Smooth muscle cell (in vitro differentiated cells): ENCODE measurements at regions not wholly inside any gene's neighbourhood (a gene's known extent, or its start where the extent isn't known, plus 50 kb on each side); places are given as distances from the start of the nearest gene placed in this dataset.

ENCODE experiments used
- DNase-seq: peaks from one replicate; lab custom pipeline; 2025; ENCODE audit not compliant: unreplicated experiment; lab: John Stamatoyannopoulos, UW
- H2AFZ ChIP-seq: fragments of 200-600 bp; sonication (generic); 2 replicates; pipeline ENCODE4 v1.6.0; 2016; ENCODE audit warnings: antibody characterized with exemption, low read depth, mild to moderate bottlenecking
- H3F3A ChIP-seq: fragments of 200-600 bp; sonication (generic); 2 replicates; pipeline ENCODE4 v1.6.0; 2017; ENCODE audit warnings: antibody characterized with exemption, low read depth
- H3K27ac ChIP-seq: fragments of 200-600 bp; sonication (generic); 2 replicates; pipeline ENCODE4 v1.5.1; 2016; ENCODE audit warnings: low read depth, mild to moderate bottlenecking
- H3K27me3 ChIP-seq: fragments of 200-600 bp; sonication (generic); 2 replicates; pipeline ENCODE4 v1.6.1; 2016; ENCODE audit warnings: low read depth, mild to moderate bottlenecking
- H3K36me3 ChIP-seq: fragments of 200-600 bp; sonication (generic); 2 replicates; pipeline ENCODE4 v1.5.1; 2016; ENCODE audit warnings: low read depth
- H3K4me1 ChIP-seq: fragments of 200-600 bp; sonication (generic); 2 replicates; pipeline ENCODE4 v1.5.1; 2016; ENCODE audit warnings: low read depth
- H3K4me2 ChIP-seq: fragments of 200-600 bp; sonication (generic); 2 replicates; pipeline ENCODE4 v1.6.0; 2016; ENCODE audit warnings: mild to moderate bottlenecking
- H3K4me3 ChIP-seq: fragments of 200-600 bp; sonication (generic); 2 replicates; pipeline ENCODE4 v1.5.1; 2016; ENCODE audit warnings: mild to moderate bottlenecking
- H3K79me2 ChIP-seq: fragments of 200-600 bp; sonication (generic); 2 replicates; pipeline ENCODE4 v1.6.0; 2016; ENCODE audit warnings: low read depth, mild to moderate bottlenecking
- H3K9ac ChIP-seq: fragments of 200-600 bp; sonication (generic); 2 replicates; pipeline ENCODE4 v1.6.0; 2016; ENCODE audit warnings: low read depth
- H3K9me3 ChIP-seq: fragments of 200-600 bp; sonication (generic); replicated peaks from 2 replicates; pipeline ENCODE4 v1.5.1; 2016; ENCODE audit warnings: low read depth
- H4K20me1 ChIP-seq: fragments of 200-600 bp; sonication (generic); 2 replicates; pipeline ENCODE4 v1.6.0; 2016; ENCODE audit warnings: low read depth
- CTCF ChIP-seq: fragments of 200-600 bp; sonication (generic); IDR thresholded peaks from 2 replicates; pipeline ENCODE4 v1.5.1; 2017; ENCODE audit warnings: borderline replicate concordance, mild to moderate bottlenecking, antibody characterized with exemption; ENCODE audit not compliant: insufficient read depth, poor library complexity, severe bottlenecking
- WGBS: methylation state at CpG from one replicate; pipeline ENCODE4 v1.1.7; 2016; ENCODE audit warnings: low lambda C conversion rate; 5-methylcytosine and 5-hydroxymethylcytosine counted together

GRCh38 chr4:117801756-117802155 lies 232.5 kb upstream of the NDST3 start:
- Histone ChIP-seq H2AFZ (peak overlapping the region; percentile 21), H3K9ac (no peak overlapping the region), H3K4me3 (no peak overlapping the region), H3F3A (no peaks in the 10 kb centered on the region), H4K20me1 (no peaks in the 10 kb centered on the region), H3K27ac (no peak overlapping the region), H3K79me2 (no peaks in the 10 kb centered on the region), H3K36me3 (no peaks in the 10 kb centered on the region), H3K9me3 (no peaks in the 10 kb centered on the region), H3K4me2 (no peak overlapping the region), H3K4me1 (peaks cover 12% of the 10 kb centered on the region), H3K27me3 (no peaks in the 10 kb centered on the region)
- DNase-seq = no peak
- 36% methylated on average over 2 of the region's 2 CpGs for WGBS
- no peak for TF ChIP-seq CTCF

- Histone ChIP-seq H3K36me3 (no peaks in the 10 kb centered on the region), H3K79me2 (no peaks in the 10 kb centered on the region), H3F3A (no peaks in the 10 kb centered on the region), H3K4me1 (peaks cover 1% of the 10 kb centered on the region), H3K27ac (no peak overlapping the region), H4K20me1 (no peaks in the 10 kb centered on the region), H3K4me2 (no peak overlapping the region), H3K4me3 (no peak overlapping the region), H3K27me3 (no peaks in the 10 kb centered on the region), H3K9ac (no peak overlapping the region), H2AFZ (no peak overlapping the region), H3K9me3 (no peaks in the 10 kb centered on the region)
- 98% methylated on average over 1 of the region's 1 CpG for WGBS
- TF ChIP-seq CTCF = no peak
- DNase-seq = no peak
Observed at GRCh38 chr4:117811731-117812130, 222.6 kb upstream of the NDST3 start.

GRCh38 chr4:117814277-117815246 lies 219.7 kb upstream of the NDST3 start:
- Histone ChIP-seq H3K4me1 (peaks cover 4% of the 10 kb centered on the region), H4K20me1 (no peaks in the 10 kb centered on the region), H2AFZ (no peak overlapping the region), H3K79me2 (no peaks in the 10 kb centered on the region), H3K4me2 (no peak overlapping the region), H3K9ac (no peak overlapping the region), H3K27ac (no peak overlapping the region), H3K27me3 (no peaks in the 10 kb centered on the region), H3K4me3 (no peak overlapping the region), H3K36me3 (no peaks in the 10 kb centered on the region), H3K9me3 (no peaks in the 10 kb centered on the region), H3F3A (no peaks in the 10 kb centered on the region)
- 63% methylated on average over 5 of the region's 5 CpGs for WGBS
- TF ChIP-seq CTCF = no peak
- DNase-seq = no peak

- Histone ChIP-seq H3K79me2 (no peaks in the 10 kb centered on the region), H3K9me3 (no peaks in the 10 kb centered on the region), H3K9ac (no peak overlapping the region), H4K20me1 (no peaks in the 10 kb centered on the region), H3K27ac (no peak overlapping the region), H3K27me3 (no peaks in the 10 kb centered on the region), H3F3A (no peaks in the 10 kb centered on the region), H2AFZ (no peak overlapping the region), H3K4me2 (no peak overlapping the region), H3K36me3 (no peaks in the 10 kb centered on the region), H3K4me3 (no peak overlapping the region), H3K4me1 (peaks cover 4% of the 10 kb centered on the region)
- DNase-seq = no peak
- no peak for TF ChIP-seq CTCF
Observed at GRCh38 chr4:117817301-117817700, 217.0 kb upstream of the NDST3 start.
